Neuronal stem cell (in vitro differentiated cells): ENCODE measurements at regions not wholly inside any gene's neighbourhood (a gene's known extent, or its start where the extent isn't known, plus 50 kb on each side); places are given as distances from the start of the nearest gene placed in this dataset.

Source experiments
- DNase-seq: peaks from one replicate; pipeline ENCODE4 v3.0.0-alpha.2; 2013; ENCODE audit warnings: low spot score
- H2AFZ ChIP-seq: one replicate; pipeline ENCODE4 v1.6.1; 2013; ENCODE audit warnings: mild to moderate bottlenecking, low read length, inconsistent platforms
- H2AK5ac ChIP-seq: 2 replicates; pipeline ENCODE4 v1.6.1; 2013; ENCODE audit warnings: low read depth, mild to moderate bottlenecking, inconsistent platforms, low read length, moderate library complexity, mixed read lengths
- H2BK120ac ChIP-seq: 2 replicates; pipeline ENCODE4 v1.6.1; 2013; ENCODE audit warnings: low read depth, mild to moderate bottlenecking, inconsistent platforms, low read length, moderate library complexity, mixed read lengths
- H2BK12ac ChIP-seq: one replicate; pipeline ENCODE4 v1.6.1; 2013; ENCODE audit warnings: low read length, inconsistent platforms
- H2BK15ac ChIP-seq: 2 replicates; pipeline ENCODE4 v1.6.1; 2013; ENCODE audit warnings: mild to moderate bottlenecking, low read length, inconsistent platforms, mixed read lengths
- H2BK5ac ChIP-seq: one replicate; pipeline ENCODE4 v1.6.1; 2013; ENCODE audit warnings: inconsistent platforms, mild to moderate bottlenecking, low read length, moderate library complexity
- H3K14ac ChIP-seq: one replicate; pipeline ENCODE4 v1.6.1; 2013; ENCODE audit warnings: low read length, inconsistent platforms
- H3K18ac ChIP-seq: 2 replicates; pipeline ENCODE4 v1.6.1; 2013; ENCODE audit warnings: low read length, inconsistent platforms
- H3K23ac ChIP-seq: 2 replicates; pipeline ENCODE4 v1.6.1; 2013; ENCODE audit warnings: low read depth, mild to moderate bottlenecking, mixed read lengths, low read length, inconsistent platforms; ENCODE audit not compliant: poor library complexity
- H3K27ac ChIP-seq: replicated peaks from 3 replicates; pipeline ENCODE4 v1.5.1; 2013; ENCODE audit warnings: low read length, inconsistent platforms
- H3K27me3 ChIP-seq, 3 experiments: 2 replicates each; pipeline ENCODE4 v1.6.1; 2013; ENCODE audit warnings: low read length in 3 of 3, mild to moderate bottlenecking in 2 of 3, inconsistent platforms in 1 of 3, low read depth in 1 of 3, mixed read lengths in 1 of 3, moderate library complexity in 1 of 3; ENCODE audit not compliant: control insufficient read depth in 3 of 3, insufficient read depth in 3 of 3
- H3K36me3 ChIP-seq, 2 donors: replicated peaks in 1 of 2; 2 replicates each; pipeline ENCODE4 v1.6.1; 2013; ENCODE audit warnings: low read length in 2 of 2; ENCODE audit not compliant: control insufficient read depth in 2 of 2, insufficient read depth in 2 of 2
- H3K4ac ChIP-seq: 2 replicates; pipeline ENCODE4 v1.6.1; 2013; ENCODE audit warnings: inconsistent platforms, mild to moderate bottlenecking, low read length, moderate library complexity
- H3K4me1 ChIP-seq, 2 donors: 1 replicate in 1 of 2; 2 replicates in 1 of 2; pipeline ENCODE4 v1.6.1; 2013; ENCODE audit warnings: low read length in 2 of 2, low read depth in 1 of 2; ENCODE audit not compliant: control insufficient read depth in 2 of 2, insufficient read depth in 1 of 2
- H3K4me2 ChIP-seq: one replicate; pipeline ENCODE4 v1.6.1; 2013; ENCODE audit warnings: mild to moderate bottlenecking, low read length, inconsistent platforms; ENCODE audit not compliant: insufficient read depth, poor library complexity, severe bottlenecking
- H3K4me3 ChIP-seq, 2 donors: 2 replicates each; pipeline ENCODE4 v1.5.1; 2013; ENCODE audit warnings: low read length in 2 of 2, mild to moderate bottlenecking in 2 of 2, inconsistent platforms in 1 of 2, moderate library complexity in 1 of 2
- H3K79me1 ChIP-seq: one replicate; pipeline ENCODE4 v1.6.1; 2013; ENCODE audit warnings: low read depth, mild to moderate bottlenecking, inconsistent platforms, low read length, moderate library complexity
- H3K9ac ChIP-seq: one replicate; pipeline ENCODE4 v1.6.1; 2013; ENCODE audit warnings: mild to moderate bottlenecking, low read depth, low read length, inconsistent platforms; ENCODE audit not compliant: poor library complexity
- H3K9me3 ChIP-seq, 2 donors: replicated peaks in 1 of 2; 2 replicates each; pipeline versions ENCODE3 to v1.6.1; 2013; ENCODE audit warnings: low read length in 2 of 2, mild to moderate bottlenecking in 2 of 2, inconsistent platforms in 1 of 2, low read depth in 1 of 2, mixed read lengths in 1 of 2, moderate library complexity in 1 of 2; ENCODE audit not compliant: control insufficient read depth in 2 of 2, insufficient read depth in 1 of 2
- H4K8ac ChIP-seq: one replicate; pipeline ENCODE4 v1.6.1; 2013; ENCODE audit warnings: low read depth, mild to moderate bottlenecking, inconsistent platforms, low read length, moderate library complexity
- H4K91ac ChIP-seq: one replicate; pipeline ENCODE4 v1.6.1; 2013; ENCODE audit warnings: low read length, low read depth, mild to moderate bottlenecking, inconsistent platforms; ENCODE audit not compliant: poor library complexity
- WGBS, 2 donors: extraction: QIAGEN DNeasy Blood & Tissue Kit; methylation state at CpG; one replicate each; pipeline ENCODE4 v1.1.7; 2013; ENCODE audit warnings: missing lambda C conversion rate in 2 of 2, mixed read lengths in 1 of 2; ENCODE audit not compliant: insufficient read length in 2 of 2, insufficient replicate concordance in 1 of 2; ENCODE audit errors: extremely low coverage in 2 of 2; 5-methylcytosine and 5-hydroxymethylcytosine counted together

DNA sequence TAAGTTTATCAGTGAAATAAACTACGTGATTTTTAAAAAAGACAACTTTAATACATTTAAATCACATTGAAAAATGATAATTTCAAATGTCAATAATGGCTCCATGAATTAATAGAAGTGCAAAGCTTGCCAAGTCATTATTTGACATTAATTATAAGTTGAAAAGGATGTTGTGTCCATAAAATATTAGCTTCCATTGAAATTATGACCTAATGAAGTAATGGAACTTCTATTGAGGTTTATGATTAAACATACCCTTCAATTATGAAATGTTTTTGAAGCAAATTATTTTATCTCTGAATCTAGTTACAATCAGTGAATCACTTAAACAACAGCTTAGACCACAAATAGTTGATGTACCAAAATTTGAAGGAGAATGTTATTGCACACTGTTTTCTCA is 144.2 kb downstream of the SLITRK6 start:
- Histone ChIP-seq H2BK5ac (no peak overlapping the region), H3K36me3 (no peaks in the 10 kb centered on the region), H3K4me1 (no peaks in the 10 kb centered on the region), H3K27ac (no peak overlapping the region), H4K91ac (no peak overlapping the region), H3K27me3 (no peaks in the 10 kb centered on the region), H2BK15ac (no peak overlapping the region), H3K23ac (no peak overlapping the region), H3K9ac (no peak overlapping the region), H2BK120ac (no peak overlapping the region), H3K4ac (no peak overlapping the region), H2AK5ac (no peak overlapping the region), H4K8ac (no peak overlapping the region), H3K4me3 (no peak overlapping the region), H3K4me2 (no peak overlapping the region), H3K18ac (no peak overlapping the region), H3K79me1 (no peaks in the 10 kb centered on the region), H3K9me3 (no peaks in the 10 kb centered on the region), H2AFZ (no peak overlapping the region), H2BK12ac (no peak overlapping the region), H3K14ac (no peak overlapping the region)
- no CpG with 5 or more reads among the region's 1 CpG for WGBS, 2 donors
- DNase-seq, result no peak

- H2BK12ac ChIP-seq, result no peak overlapping the region
- no peak overlapping the region for H4K91ac ChIP-seq
- no peak for DNase-seq
- H3K4me3 ChIP-seq, result no peak overlapping the region
- no CpG with 5 or more reads among the region's 2 CpGs for WGBS, 2 donors
- no peak overlapping the region for H2BK5ac ChIP-seq
- H3K23ac ChIP-seq, result no peak overlapping the region
- H2AK5ac ChIP-seq, result no peak overlapping the region
- no peak overlapping the region for H3K27ac ChIP-seq
- H3K36me3 ChIP-seq, result no peaks in the 10 kb centered on the region
- no peak overlapping the region for H2AFZ ChIP-seq
- no peak overlapping the region for H3K4me2 ChIP-seq
- no peak overlapping the region for H3K14ac ChIP-seq
- H2BK120ac ChIP-seq, result no peak overlapping the region
- no peaks in the 10 kb centered on the region for H3K79me1 ChIP-seq
- no peak overlapping the region for H3K9ac ChIP-seq
- no peaks in the 10 kb centered on the region for H3K27me3 ChIP-seq
- H4K8ac ChIP-seq, result no peak overlapping the region
- H2BK15ac ChIP-seq, result no peak overlapping the region
- H3K9me3 ChIP-seq, result no peaks in the 10 kb centered on the region
- H3K4me1 ChIP-seq, result no peaks in the 10 kb centered on the region
- H3K4ac ChIP-seq, result no peak overlapping the region
- H3K18ac ChIP-seq, result no peak overlapping the region
These were observed 145.0 kb downstream of the SLITRK6 start for GRCh38 chr13:85654227-85654626.

DNA sequence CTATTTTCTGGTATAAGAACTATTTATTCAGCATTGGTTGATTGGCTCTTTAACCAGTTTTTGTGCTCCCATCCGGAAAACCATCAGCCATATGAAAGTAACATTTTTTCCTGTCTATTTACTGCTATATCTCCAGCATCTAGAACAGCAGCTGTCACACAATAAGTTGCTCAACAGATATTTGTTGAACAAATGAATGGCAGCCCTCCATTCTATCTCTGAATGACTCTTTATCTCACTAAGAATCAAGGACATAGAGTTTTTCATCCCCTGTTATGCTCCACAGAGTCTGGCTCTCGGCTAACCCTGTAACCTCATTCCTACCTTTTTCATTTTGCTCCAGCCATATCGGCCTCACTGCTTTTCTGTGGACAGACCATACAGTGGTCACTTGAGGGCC is 145.5 kb downstream of the SLITRK6 start:
- Histone ChIP-seq H3K4me2 (no peak overlapping the region), H4K8ac (no peak overlapping the region), H3K4me3 (no peak overlapping the region), H2AK5ac (no peak overlapping the region), H2BK15ac (no peak overlapping the region), H3K27ac (no peak overlapping the region), H3K9me3 (no peaks in the 10 kb centered on the region), H3K23ac (no peak overlapping the region), H4K91ac (no peak overlapping the region), H3K4ac (no peak overlapping the region), H3K18ac (no peak overlapping the region), H2AFZ (no peak overlapping the region), H2BK5ac (no peak overlapping the region), H3K9ac (no peak overlapping the region), H3K27me3 (no peaks in the 10 kb centered on the region), H3K4me1 (no peaks in the 10 kb centered on the region), H3K79me1 (no peaks in the 10 kb centered on the region), H2BK120ac (no peak overlapping the region), H3K36me3 (no peaks in the 10 kb centered on the region), H2BK12ac (no peak overlapping the region), H3K14ac (no peak overlapping the region)
- no peak for DNase-seq
- no CpG with 5 or more reads among the region's 3 CpGs for WGBS, 2 donors

DNA sequence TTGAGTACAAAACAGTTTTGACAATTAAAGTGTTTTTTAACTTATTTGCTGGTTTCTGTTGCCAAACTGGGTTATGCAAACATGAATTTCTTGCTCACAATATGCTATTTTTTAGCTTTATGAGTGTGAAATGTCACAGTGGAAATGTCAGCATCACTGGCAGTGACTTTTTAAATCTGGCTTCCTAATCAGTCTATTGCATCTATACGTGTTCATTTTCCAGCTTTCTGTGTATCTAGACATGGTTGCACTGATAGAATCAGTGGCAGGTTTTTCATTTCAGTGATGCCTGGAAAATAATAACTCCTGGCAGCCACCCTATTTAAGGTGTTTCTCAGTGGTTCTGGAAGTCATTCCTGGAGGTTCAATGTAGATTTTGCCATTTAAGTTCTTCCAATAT is 146.7 kb downstream of the SLITRK6 start:
- Histone ChIP-seq H3K4me1 (no peaks in the 10 kb centered on the region), H2BK12ac (no peak overlapping the region), H2BK5ac (no peak overlapping the region), H2AK5ac (no peak overlapping the region), H3K4me3 (no peak overlapping the region), H3K27ac (no peak overlapping the region), H3K14ac (no peak overlapping the region), H2BK120ac (no peak overlapping the region), H2AFZ (no peak overlapping the region), H3K79me1 (no peaks in the 10 kb centered on the region), H3K9me3 (no peaks in the 10 kb centered on the region), H2BK15ac (no peak overlapping the region), H3K36me3 (no peaks in the 10 kb centered on the region), H3K18ac (no peak overlapping the region), H4K91ac (no peak overlapping the region), H3K23ac (no peak overlapping the region), H3K9ac (no peak overlapping the region), H3K4me2 (no peak overlapping the region), H3K4ac (no peak overlapping the region), H3K27me3 (no peaks in the 10 kb centered on the region), H4K8ac (no peak overlapping the region)
- WGBS, 2 donors, result no CpG with 5 or more reads among the region's 1 CpG
- no peak for DNase-seq
